ENCODE measurements at regions not wholly inside any gene's neighbourhood (a gene's known extent, or its start where the extent isn't known, plus 50 kb on each side); places are given as distances from the start of the nearest gene placed in this dataset.
A peak's percentile ranks its signal among the peaks of the same experiment; 100 is the strongest.
"Not testable (repeated sequence)": the region's sequence is repeated elsewhere in the genome, so short reads cannot be mapped to it uniquely, and the experiment has no call there.

- peak; percentile 59 for DNase-seq
Measured at GRCh38 chr4:77220828-77221613, 64.0 kb downstream of the CCNG2 start.

GRCh38 chr4:77225022-77225421, 68.0 kb downstream of the CCNG2 start:
- peak; percentile 46 for DNase-seq

GRCh38 chr4:77226939-77227705, 70.1 kb downstream of the CCNG2 start:
- DNase-seq = no peak

DNA sequence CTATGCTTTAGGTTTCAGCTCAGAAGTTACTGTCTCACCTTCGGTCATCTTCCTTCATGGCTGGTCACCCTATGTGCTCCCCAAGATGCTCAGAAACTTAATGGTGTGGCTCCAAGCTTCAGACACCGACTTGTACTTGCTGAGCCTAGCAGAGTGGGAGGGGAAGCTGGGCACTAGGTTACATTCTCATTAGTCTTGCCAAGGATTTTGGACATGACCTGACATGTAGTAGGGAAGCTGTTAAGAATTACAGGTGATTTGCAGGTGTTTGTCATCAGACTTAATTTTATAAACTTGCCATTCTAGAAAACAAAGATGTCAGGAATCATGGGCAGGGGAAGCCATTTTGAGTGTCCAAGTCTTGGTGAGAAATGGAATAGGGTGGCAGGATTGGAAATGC, 72.4 kb downstream of the CCNG2 start:
- DNase-seq = no peak

- DNase-seq = no peak
Measured at GRCh38 chr4:77232653-77233052, 75.6 kb downstream of the CCNG2 start.

- DNase-seq = no peak
Measured at GRCh38 chr4:77235289-77235854, 78.4 kb downstream of the CCNG2 start.

GRCh38 chr4:77236806-77237205, 79.8 kb downstream of the CCNG2 start:
- no peak for DNase-seq

GRCh38 chr4:77240469-77241066, 83.6 kb downstream of the CCNG2 start:
- peak; percentile 75 for DNase-seq

- DNase-seq = no peak
Measured at GRCh38 chr4:77248805-77249204, 91.8 kb downstream of the CCNG2 start.

GRCh38 chr4:77251751-77252150, 94.7 kb downstream of the CCNG2 start:
- DNase-seq = no peak

DNA sequence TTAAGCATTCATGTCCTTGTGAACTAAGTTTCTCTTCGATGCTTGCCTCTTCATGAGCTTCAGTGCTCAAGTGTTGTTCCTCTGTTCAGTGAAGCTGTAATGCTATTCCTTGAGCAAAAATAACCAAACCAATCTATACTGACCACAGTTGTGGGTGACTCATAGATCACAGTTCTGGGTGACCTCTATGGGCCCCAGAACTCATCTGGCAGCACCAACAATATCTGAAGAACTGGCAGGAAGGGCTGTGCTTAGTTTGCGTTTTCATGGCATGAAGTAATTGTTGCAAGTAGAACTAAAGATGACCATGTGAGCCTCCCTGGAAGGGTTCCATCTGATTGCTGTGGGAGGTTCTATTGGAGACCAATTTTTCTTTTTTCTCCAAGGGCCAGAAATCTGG, 106.2 kb downstream of the CCNG2 start:
- no peak for DNase-seq

DNA sequence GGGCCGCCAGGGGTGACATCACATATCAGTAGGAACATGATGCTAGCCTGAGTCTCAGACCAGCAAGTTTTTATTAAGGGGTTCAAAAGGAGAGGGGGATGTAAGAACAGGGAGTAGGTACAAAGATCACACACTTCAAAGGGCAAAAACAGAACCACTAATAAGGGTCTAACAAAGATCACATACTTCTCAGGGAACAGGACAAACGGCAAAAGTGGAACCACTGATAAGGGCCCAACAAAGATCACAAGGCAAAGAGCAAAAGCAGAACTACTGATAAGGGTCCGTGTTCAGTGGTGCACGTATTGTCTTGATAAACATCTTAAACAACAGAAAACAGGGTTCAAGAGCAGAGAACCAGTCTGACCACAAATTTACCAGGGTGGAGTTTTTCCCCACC, 107.0 kb downstream of the CCNG2 start:
- not testable (repeated sequence) for DNase-seq

GRCh38 chr4:77264826-77265225, 107.8 kb downstream of the CCNG2 start:
- no peak for DNase-seq

DNA sequence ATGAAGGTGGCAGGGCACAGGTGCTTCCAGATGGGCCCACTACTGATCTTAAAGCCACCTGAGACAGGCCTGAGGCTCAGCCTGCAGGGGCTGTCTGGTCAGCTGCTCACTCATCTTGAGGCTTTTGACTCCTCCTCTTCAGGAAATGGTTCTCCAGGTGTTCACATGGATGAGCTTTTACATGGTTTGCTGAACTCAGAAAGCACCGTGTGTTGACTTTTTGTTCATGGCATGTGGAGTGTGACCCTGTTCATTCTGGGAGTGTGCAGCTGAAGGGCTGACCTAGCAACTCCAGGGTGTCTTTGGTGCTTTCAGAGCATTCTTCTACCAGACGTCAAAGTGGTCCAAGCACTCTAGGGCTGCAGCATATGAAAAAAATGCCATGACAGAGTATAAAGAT, 111.1 kb downstream of the CCNG2 start:
- no peak for DNase-seq

- DNase-seq = no peak
Measured at GRCh38 chr4:77269505-77269904, 112.5 kb downstream of the CCNG2 start.

- DNase-seq = no peak
Measured at GRCh38 chr4:77273412-77273811, 116.4 kb downstream of the CCNG2 start.

DNA sequence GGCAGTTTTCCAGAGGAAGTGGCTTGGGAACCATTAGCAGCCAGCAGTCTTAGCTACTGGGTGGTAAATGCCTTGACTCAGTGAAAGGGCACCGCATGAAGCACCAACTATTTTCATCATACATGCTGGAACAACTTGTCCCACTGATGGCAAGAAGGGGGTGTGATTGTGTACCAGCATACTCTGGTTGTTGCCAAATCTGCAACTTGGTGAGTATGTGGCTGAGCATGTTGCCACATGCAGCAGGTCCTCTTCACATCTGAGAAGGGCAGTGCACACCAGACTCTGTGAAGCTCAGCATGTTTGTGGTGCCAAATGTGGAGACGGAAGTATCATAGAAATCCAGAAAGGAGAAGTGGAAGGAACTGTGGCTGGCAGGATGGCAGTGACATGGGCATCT, 122.1 kb downstream of the CCNG2 start:
- not testable (repeated sequence) for DNase-seq

- DNase-seq = no peak
Measured at GRCh38 chr4:77282305-77282704, 125.3 kb downstream of the CCNG2 start.

DNA sequence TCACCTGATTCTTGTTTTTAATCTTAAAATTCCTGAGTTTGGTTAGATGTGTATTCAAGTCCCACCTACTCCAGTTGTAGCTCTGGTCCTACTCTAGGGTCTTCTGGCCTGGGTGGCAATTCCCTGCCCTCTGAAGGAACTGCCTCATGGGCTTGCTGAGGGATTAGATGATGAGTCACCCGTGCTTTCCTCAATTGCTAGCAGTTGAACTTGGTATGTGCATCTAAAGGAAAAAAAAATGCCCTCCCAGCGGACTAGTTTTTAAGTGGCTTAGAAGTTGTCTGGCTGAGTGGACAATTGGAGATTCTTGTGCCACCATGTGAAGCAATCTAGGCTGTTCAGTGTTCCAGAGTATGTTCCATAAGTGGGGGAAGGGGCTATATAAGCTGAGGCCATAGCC, 127.0 kb downstream of the CCNG2 start:
- no peak for DNase-seq

DNA sequence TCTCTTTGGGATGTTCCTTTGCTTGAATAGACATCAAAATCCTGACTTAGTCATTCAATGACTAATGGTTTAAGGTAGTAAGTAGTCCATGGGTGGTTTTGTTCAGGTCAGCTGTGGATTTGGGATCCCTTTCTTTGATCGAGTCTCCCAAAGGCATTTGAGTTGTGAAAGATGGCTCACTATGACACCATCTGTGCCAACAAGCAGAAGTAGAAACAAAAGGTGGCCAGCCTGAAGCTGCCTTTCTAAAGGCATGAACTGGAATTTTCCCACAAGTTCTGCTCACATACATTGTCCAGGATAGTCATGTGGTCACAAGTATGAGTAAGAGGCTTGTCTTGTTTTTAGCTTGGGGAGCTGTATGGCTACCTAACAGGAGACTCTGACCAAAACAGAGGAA, 129.9 kb downstream of the CCNG2 start:
- no peak for DNase-seq

GRCh38 chr4:77293426-77293825, 136.4 kb downstream of the CCNG2 start:
- DNase-seq = no peak

- peak; percentile 5 for DNase-seq
Measured at GRCh38 chr4:77300996-77301395, 144.0 kb downstream of the CCNG2 start.

DNA sequence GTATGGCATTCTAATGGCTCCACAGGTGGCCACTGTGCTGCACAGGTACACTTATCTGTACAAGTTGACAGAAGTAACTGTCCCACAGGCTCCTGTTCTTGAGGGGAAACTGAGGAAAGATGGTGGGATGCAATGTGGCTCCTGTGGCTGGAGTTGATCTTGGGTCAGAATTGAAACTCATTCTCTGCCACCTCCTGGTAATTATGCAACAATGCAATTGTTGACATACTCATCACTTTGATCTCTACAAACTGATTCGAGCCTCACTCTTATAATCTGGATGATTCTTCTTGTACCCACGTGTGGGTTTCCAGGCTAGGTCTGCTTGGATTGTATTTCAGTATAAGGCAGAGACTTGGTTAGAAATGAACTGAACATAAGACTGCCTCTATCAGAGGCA, 148.8 kb downstream of the CCNG2 start:
- no peak for DNase-seq

Data from tongue (tissue), 1 donor.